B cell (primary cell): ENCODE measurements at regions not wholly inside any gene's neighbourhood (a gene's known extent, or its start where the extent isn't known, plus 50 kb on each side); places are given as distances from the start of the nearest gene placed in this dataset.
"Not testable (repeated sequence)": the region's sequence is repeated elsewhere in the genome, so short reads cannot be mapped to it uniquely, and the experiment has no call there.

ENCODE experiments used
- EZH2 ChIP-seq: IDR thresholded peaks from 2 replicates; pipeline ENCODE4 v1.6.1; 2012; ENCODE audit warnings: borderline replicate concordance, low read depth, mild to moderate bottlenecking, moderate library complexity, low read length; ENCODE audit not compliant: insufficient read depth, poor library complexity, severe bottlenecking
- TF ChIP-seq, protein P1 (sequence below): fragments of 200-600 bp; IDR thresholded peaks from one replicate; pipeline ENCODE4 v1.8.0; 2022; ENCODE audit warnings: antibody characterized with exemption, mild to moderate bottlenecking

DNA sequence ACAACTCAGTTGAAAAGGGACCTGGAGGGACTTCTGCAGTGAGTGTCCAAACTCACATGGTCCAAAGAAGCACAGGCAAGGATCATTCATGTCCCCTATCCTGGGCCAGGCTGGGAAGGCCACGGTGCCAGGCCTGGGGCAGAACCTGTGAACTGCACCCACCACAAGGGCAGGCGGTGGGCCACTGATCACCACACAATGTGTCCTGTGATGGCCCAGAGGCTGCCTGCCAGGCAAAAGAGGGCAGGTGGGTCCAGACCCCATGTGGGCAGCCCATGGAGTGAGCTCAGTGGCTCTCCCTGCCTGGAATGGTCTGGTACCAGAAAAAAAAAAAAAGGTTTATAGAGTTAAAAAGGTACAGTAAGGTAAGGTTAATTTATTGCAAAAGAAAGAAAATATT lies 244.8 kb downstream of the ANKRD30B start:
- TF ChIP-seq, protein P1, sequence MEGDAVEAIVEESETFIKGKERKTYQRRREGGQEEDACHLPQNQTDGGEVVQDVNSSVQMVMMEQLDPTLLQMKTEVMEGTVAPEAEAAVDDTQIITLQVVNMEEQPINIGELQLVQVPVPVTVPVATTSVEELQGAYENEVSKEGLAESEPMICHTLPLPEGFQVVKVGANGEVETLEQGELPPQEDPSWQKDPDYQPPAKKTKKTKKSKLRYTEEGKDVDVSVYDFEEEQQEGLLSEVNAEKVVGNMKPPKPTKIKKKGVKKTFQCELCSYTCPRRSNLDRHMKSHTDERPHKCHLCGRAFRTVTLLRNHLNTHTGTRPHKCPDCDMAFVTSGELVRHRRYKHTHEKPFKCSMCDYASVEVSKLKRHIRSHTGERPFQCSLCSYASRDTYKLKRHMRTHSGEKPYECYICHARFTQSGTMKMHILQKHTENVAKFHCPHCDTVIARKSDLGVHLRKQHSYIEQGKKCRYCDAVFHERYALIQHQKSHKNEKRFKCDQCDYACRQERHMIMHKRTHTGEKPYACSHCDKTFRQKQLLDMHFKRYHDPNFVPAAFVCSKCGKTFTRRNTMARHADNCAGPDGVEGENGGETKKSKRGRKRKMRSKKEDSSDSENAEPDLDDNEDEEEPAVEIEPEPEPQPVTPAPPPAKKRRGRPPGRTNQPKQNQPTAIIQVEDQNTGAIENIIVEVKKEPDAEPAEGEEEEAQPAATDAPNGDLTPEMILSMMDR: not testable (repeated sequence)
- TF ChIP-seq EZH2: not testable (repeated sequence)
